ENCODE measurements at regions not wholly inside any gene's neighbourhood (a gene's known extent, or its start where the extent isn't known, plus 50 kb on each side); places are given as distances from the start of the nearest gene placed in this dataset.

- TF ChIP-seq CTCF (IDR thresholded peaks at IDR 0.05) = no peak
- TF ChIP-seq REST (IDR thresholded peaks at IDR 0.05; ENCODE audit: insufficient read depth in 1 of 2, low read depth in 2 of 2, low read length in 1 of 2) = no peak
- no peak for TF ChIP-seq POLR2AphosphoS5 (IDR thresholded peaks at IDR 0.05; ENCODE audit: low read depth, low read length)
- no peak for TF ChIP-seq TCF7L2 (IDR thresholded peaks at IDR 0.05; ENCODE audit: low read depth, low read length)
- no peak for TF ChIP-seq SIN3A (IDR thresholded peaks at IDR 0.05; ENCODE audit: borderline replicate concordance, insufficient read depth, low read depth, low read length)
These were observed 401.2 kb upstream of the PROX1 start for GRCh38 chr1:213586587-213586972.

All from Panc1 (cell line).